Stimulated activated CD4-positive, alpha-beta T cell treated with anti-CD3 and anti-CD28 coated beads, Interleukin-2, amount 100 ng/mL, for 24 hours (primary cell): ENCODE measurements at regions not wholly inside any gene's neighbourhood (a gene's known extent, or its start where the extent isn't known, plus 50 kb on each side); places are given as distances from the start of the nearest gene placed in this dataset.
"Not testable (repeated sequence)": the region's sequence is repeated elsewhere in the genome, so short reads cannot be mapped to it uniquely, and the experiment has no call there.

Source experiments
- DNase-seq, 2 donors: peaks; one replicate each; pipeline ENCODE4 v3.0.0-alpha.2; 2020

DNA sequence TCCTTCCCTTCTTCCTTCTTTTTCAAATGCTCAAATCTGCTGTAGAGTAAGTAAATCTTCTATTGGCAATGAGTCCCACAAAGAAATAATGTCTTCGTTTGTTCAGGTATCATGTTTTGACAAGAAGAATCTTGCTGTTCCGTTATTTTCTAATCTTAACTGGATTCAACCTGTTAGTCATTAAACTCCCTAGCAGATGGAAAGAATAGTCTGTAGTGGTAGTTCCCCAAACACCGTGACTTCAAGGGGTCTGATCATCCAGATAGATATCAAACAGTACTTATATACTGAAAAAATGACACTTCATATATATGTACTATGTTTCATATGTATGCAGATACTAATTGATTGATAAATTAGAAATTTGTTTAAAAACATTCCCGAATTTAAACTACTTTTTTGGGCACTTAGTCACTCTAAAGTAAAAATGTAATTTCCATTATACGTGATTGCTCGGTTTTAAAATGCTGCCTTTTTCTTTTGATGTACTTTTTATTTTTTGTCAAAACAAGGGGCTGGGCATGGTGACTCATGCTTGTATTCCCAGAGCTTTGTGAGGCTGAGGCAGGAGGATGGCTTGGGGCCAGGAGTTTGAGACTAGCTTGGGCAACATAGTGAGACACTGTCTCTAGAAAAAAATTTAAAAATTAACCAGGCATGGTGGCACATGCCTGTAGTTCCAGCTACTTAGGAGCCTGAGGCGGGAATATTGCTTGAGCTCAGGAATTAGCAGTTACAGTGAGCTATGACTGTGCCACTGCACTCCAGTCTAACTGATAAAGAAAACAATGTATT is 335.7 kb upstream of the SNX7 start:
- DNase-seq, result no peak

DNA sequence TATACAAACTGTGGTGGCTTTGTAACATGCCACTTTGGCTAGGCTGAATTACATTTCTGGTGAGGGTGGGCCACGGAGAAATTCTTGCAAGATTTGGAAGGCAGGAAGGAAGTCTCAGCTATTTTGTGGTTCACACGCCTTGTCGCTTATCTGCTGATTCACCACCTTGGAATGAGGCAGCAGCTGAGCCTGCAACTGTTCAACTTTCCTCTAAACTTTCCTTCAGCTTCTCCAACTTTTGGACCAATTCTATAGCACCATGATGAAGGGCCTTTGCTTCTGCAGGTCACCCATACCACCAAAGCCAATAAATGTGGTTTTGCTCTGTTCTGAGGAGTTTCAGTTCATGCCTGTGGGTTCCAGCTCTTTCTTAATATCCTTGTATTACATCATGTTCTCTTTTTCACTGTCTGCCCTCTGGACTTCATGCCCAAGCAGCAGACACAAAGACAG is 337.6 kb upstream of the SNX7 start:
- no peak for DNase-seq

DNA sequence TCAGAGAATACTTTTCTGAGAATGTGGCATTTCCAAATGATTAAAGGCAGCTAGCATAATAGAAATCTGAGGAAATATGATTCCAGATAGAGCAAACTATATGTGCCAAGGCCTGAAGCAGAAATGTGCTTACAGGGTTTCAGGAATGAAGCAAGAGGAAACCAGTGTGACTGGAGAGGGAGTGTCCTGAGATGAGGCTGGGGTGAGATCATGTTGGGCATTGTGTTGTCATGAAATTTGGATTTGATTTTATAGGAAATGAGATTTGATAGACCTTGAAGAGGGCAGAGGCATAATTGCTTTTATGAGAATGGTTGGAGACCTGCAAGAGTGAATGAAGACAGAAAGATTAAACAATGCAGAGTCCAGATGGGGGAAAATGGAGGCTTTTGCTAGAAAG is 338.1 kb upstream of the SNX7 start:
- DNase-seq, result no peak

DNA sequence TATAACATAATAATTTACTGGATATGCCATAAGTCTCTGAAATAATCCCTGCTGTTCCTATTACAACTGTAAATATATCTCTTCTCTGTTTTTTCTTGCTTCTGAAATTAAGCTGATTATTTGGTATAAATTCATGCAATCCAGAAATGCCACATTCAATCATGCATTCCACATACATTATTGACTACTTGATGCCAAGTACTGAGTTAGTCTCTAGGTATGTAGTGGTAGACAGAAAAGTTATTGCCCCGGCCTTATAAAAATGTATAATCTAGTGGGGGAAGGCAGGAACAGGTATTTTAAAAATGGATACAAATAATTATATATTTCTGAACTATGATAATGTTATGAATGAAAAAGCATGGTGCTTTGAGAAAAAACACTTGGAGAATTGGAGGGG is 338.6 kb upstream of the SNX7 start:
- DNase-seq, result no peak

DNA sequence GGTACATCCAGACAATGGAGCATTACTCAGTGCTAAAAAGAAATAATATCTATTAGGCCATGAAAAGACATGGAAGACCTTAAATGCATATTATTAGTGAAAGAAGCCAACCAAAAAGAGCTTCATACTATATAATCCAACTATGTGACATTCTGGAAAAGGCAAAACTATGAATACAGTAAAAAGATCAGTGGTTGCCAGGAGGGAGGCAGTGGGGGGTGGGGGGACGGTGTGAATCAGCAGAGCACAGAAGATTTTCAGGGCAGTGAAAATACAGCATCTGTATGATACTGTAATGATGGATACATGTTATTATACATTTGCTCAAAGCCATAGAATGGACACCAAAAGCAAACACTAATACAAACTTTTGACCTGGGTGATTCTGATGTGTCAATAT is 339.4 kb upstream of the SNX7 start:
- no peak for DNase-seq

DNA sequence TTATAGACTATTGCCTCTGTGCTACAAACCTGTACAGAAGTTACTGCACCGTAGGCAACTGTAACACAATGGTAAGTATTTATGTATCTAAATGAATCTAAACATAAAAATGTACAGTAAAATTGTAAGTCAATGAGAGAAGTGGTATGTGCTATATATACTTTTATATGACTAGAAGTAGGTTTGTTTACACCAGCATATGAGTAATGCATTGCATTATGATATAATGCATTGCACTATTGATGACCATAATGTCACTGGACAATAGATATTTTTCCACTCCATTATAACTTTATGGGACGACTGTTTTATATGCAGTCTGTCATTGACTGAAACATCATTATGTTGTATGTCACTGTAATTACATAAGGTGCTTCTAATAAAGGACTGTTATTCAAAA is 340.3 kb upstream of the SNX7 start:
- DNase-seq, result no peak

DNA sequence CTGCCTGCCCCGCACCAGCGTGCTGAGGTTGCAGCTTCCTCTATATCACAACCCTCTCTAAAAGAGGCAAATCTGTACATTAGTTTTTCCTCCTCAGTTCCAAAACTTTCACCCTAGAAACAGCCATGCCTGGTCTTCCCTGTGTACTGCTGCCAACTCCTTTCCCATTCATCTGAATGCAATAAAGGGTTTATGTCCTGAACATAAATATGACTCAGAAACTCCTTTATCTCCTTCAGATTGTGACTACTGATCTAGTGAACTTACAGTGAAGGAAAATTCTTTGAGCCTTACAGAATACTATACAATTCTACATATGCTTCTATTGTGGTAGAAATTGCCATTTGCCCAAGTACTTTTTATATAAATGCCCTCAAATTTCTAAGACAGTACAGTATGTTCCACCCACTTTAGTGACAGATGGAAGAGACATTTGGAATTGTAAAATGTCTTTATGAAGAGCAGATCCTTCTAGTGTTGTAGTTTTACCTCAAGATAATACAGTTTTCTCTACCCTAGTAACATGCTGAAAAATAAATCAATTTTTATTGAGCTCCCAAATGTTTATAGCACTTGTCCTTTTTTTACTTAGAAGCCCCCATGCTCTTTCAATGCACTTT is 345.1 kb upstream of the SNX7 start:
- no peak for DNase-seq

DNA sequence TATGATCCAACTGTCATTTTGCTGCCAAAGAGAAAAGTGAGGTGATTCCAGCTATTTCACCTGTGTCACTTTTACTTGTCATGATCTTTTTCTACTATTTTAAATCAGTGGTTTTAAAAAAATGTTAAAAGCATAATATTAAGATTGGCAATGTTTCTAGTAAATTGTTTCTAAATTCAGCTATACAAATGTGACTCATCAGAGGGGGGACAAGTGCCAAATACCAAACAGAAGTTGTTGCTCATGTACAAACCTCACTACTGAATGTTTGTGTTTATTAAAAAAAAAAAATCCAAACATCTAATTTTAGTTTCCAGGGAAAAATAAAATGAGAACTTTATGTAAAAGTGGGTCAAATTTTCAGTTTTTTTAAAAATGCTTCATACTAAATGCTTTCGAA is 346.2 kb upstream of the SNX7 start:
- DNase-seq, result no peak

DNA sequence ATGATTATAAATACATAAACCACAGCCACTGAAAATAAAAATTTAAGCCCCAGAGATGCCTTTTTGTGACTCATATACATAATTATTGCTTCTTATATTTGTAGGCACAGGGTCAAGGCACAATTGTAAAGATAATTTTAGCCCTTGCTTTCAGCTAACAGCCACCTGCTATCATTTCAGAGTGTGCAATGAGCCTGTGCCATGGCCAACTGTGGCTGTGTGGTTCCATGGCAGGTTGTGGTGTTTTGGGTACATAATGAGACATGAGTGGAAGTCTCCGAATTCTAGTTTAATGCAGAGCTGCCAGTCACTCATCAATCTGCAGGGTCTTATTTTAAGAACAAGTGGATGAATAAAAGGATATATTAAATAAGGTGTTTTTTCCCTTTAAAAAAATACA is 346.9 kb upstream of the SNX7 start:
- DNase-seq, result no peak

DNA sequence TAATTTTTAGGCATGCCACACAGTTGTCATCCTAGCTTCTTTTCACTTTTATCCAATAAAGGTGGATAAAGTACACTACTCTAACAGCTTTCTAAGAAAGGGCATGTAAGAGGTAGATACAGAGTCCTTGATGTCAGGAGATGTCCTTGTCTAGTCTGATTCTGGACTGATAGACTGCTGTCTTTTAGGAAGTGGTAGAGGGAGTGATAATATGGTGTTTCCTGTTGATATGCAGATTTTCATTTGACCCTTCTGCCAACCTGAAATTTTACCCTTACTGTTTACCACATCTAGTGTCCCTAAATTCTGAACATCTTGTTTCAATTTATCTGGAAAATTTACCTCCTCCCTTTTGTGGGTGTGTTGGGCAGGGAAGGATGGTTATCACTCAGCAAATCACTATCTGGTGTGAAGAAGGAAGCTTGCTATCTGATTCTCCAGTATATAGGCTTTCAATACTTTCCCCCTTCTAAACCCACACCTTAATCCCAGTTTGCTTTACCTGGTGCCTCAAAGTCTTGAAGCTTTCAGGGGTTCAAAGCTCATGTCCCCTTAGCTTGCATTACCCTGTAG is 354.9 kb upstream of the SNX7 start:
- no peak for DNase-seq

DNA sequence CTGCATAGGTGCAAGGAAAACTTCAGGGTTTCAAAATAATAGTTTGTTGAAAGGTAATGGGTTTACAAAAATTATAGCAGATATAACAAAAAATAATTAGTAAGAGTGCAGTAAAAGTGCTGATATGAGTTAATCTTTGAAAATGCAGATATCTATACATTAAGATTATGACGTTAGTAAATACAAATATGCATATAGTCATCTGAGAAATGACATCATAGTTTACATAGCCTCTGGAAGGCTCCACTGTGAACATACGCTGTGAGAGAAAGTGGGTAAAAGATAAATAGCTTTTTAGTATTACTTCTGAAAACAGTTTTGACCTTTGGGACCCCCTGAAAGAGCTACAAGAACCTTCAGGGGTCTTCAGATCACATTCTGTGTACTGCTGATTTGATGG is 356.2 kb upstream of the SNX7 start:
- DNase-seq, result no peak

DNA sequence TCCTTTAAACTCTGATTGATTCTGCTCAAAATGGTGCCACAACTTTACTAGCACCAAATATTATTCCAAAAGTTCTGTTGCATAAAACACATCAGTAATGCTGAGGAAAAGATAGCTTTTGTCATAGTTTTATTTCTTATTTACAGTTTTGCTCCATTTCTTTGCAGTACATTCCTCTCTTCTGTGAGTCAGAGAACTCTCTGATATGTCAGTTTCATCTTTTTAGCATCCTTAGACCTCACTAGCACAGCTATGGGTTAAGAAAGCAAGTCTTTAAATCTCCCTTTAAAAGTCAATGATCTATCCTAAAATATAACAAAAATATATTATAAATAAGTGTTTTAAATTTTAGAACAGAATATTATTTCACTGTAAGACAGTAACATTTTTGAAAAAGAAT is 356.6 kb upstream of the SNX7 start:
- no peak for DNase-seq

DNA sequence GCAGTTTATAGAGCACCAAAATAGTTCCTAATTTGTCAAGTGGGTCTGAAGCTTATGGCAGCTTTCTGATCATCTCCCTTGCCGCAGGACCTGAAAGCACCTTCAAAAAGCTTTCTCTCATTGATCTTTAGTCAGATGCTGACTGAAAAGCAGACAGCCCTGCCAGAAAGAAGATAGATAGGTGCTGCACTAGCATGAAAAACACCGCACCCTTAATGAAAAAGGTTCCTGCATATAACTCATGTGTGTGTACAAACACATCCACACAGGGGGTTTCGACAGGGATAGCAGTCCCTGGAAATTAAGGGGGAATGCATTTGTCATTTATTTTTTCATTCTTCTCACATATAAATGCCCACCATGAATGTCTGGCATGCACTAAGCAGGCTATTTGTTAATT is 361.7 kb upstream of the SNX7 start:
- DNase-seq, result no peak

DNA sequence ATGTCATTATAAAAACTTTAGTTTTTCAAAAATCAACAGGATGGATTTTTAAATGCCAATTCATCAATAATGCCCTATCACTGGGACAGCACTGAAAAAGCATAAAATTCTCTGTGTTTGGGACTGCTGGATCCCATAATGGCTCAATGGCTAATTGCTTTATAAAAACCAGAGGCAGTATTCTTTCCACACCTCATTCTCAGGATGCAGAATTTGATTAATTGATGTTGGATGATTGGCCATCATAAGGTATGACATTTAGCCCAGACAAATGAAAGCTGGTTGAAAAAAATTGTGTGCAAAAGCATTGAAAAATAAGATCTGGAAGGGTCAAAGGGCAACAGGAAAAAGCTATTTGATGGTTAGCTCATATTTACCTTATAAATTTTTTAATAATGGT is 362.2 kb upstream of the SNX7 start:
- DNase-seq, result no peak

DNA sequence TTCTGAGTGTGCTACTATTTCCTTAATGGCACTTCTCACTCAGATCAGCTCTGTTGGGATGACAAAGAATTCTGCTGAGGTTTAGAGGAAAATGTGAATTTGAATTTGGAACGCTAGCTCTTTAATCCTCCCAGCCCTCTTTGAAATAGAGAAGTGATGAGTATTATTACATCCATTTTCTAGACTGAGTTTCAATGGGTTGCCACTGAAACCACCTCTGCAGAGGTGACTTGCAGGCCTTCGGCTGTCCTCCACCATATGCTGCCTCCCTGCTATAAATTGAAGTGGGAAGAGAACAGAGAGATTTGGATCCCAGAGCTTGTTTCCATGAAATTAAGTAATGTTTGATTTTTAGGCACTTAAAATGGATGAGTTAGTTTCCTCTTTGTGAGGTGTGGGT is 363.2 kb upstream of the SNX7 start:
- DNase-seq, result no peak

DNA sequence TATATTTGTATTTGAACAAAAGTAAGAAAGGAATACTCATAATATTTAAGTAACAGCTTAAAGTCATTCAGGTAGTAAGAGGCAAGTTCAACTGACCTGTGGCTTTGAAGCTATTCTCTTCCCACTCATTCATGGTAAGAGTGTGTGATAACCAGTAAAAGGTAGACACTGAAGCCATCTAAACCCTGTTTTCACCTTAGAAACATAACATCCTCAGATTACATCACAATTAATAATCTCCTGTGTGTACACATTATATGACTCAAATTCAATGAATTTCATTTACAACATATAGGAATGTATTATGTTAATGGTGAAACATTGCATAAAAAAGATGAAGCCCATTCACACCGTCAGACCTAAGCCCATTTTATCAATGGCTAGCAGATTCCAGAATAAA is 364.8 kb upstream of the SNX7 start:
- DNase-seq, result no peak

DNA sequence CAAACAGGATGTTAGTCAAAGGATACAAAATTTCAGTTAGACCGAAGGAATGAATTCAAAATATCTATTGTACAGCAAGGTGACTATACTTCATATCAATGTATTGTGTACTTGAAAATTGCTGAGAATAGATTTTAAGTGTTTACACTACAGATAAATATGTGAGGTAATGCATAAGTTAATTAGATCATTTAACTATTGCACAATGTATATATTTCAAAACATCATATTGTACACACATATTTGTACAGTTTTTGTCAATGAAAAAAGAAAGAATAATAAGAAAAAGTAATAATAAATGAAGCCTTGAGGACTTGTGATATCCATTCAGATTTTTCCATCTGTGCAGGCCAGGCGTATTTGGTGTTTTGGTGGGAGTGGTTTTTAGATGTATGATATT is 367.4 kb upstream of the SNX7 start:
- no peak for DNase-seq

DNA sequence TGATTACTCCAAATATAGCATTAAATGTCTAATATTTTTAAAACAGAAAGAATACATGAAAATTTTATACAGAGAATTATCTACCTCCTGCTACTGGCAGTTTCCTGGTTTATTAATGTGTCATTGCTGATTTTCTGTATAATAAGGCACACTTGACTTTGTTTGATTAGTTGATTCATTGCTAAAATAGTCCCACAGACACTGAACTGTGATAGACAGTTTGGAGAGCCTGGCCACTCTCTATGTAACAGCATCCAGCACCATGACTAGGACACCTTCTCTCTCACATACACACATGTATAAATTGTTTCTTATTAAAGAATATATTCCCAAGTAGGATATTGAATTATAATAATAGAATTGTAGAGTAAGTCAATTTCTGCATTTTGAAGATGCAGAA is 368.5 kb upstream of the SNX7 start:
- no peak for DNase-seq

DNA sequence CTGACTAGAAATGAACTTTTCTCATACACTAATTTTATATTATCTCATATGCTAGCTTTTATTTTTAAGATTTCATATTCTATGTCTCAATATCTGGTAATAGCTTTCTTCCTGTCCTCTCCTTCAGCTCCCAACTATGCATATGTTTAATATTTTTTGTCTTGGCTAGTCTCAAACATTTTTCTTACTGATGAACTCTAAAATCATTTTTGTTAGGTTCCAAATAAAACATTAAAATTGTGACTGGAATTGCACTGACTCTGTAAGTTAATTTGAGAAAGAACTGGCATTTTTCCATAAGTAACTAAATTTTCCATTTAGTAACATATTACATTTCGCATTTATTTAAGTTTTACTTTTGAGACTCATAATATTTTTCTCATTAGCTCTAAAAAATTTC is 368.5 kb upstream of the DPYD start:
- DNase-seq, result no peak

DNA sequence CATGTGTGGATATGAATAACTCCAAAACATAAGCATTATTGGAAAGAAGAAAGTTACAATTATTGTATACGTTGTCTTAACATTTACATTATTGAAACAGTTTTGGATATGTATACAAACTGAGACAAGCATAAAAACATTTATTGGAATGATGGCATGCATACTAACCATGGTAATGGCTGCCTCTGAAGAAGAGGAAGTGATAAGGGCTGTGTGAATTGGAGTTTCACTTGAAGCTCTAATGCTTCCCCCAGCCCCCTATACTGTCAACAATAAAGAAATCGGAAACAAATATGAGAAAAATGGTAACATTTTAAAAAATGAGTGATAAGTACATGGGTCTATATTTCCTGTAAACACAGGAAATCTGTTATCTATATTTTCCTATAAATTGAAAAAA is 367.7 kb upstream of the DPYD start:
- DNase-seq, result no peak

DNA sequence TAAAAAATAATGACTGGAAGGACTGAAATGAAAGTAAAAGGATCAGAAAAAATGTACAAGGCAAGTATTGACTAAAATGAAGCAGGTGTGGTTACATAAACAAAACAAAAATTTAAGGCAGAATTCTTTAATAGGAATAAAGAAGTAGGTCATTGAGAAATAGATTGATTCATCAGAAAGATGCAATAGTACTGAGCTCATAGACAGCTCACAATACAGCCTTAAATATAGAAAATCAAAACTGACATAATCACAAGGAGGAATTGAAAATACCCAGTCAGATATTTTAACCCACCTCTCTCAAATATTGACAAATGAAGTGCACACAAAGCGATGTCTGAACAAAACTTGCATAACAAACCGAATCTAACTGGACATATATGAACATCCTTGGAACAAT is 366.8 kb upstream of the DPYD start:
- no peak for DNase-seq

DNA sequence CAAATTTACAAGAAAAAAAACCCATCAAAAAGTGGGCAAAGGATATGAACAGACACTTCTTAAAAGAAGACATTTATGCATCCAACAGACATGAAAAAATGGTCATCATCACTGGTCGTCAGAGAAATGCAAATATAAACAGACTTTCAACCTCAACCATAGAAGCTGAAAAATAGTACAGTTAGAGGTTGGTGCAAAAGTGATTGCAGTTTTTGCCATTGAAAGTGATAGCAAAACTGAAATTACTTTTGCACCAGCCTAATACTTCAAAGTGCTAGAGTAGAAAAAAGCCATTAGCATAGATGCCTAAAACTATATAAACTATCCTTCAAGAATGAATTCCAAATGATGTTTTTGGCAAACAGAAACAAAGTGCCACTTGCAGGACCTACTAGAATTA is 365.8 kb upstream of the DPYD start:
- DNase-seq, result no peak

DNA sequence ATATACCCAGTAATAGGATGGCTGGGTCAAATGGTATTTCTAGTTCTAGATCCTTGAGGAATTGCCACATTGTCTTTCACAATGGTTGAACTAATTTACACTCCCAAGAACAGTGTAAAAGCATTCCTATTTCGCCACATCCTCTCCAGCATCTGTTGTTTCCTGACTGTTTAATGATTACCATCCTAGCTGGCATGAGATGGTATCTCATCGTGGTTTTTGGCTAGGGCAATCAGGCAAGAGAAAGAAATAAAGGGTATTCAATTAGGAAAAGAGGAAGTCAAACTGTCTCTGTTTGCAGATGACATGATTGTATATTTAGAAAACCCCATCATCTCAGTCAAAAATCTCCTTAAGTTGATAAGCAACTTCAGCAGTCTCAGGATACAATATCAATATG is 364.5 kb upstream of the DPYD start:
- not testable (repeated sequence) for DNase-seq

DNA sequence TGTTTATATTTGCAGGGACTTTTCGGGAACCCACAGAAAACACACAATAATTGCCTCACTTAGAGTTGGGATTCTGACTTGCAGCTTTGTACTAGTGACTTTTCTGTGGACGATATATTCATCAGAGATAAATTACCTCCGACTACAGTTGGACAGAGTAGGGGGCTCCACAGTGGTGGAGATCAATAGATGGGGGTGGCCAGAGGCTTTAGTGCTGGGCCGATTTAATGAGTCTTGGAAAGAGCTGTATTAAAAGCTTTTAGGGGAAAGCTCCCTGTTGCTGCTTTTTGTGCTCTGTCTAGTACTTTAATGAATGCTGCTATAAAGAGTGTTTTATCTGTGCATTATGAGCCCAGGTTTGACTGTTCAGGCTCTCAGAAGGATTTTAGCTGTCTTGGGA is 359.2 kb upstream of the DPYD start:
- DNase-seq, result no peak

DNA sequence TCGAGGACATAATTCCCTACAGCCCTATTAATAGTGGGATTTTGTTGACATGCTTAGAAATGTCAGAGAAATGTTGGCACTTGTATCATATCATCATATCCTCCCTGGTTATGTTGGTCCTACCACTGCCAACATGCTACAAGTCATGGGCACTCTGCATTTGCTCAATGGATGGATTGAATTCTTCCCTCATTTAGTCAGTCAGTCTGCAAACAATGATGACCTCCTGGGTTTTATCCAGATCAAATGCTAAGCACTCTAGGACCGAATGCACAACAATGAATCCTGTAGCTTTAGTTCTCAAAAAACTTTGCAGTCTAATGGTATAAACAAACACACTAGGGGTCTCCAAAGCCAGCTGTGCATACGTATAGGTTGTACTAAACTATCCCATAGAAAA is 357.2 kb upstream of the DPYD start:
- DNase-seq, result no peak
